Endothelial cell of umbilical vein (primary cell): ENCODE measurements at regions not wholly inside any gene's neighbourhood (a gene's known extent, or its start where the extent isn't known, plus 50 kb on each side); places are given as distances from the start of the nearest gene placed in this dataset.

Experiments
- BruUV-seq: library from RNA; stranded (reverse); fragments of 400-500 nt; replicated peaks from 2 replicates; lab custom pipeline; 2021; lab: Mats Ljungman, UMichigan
- CTCF ChIA-PET: fragments of 300-600, 350-600 bp; sonication (Branson Sonifier 250); formaldehyde crosslinking; loops from one replicate; lab custom pipeline; 2021; ENCODE audit warnings: antibody characterized with exemption, inconsistent platforms; lab: Charles Lee
- POLR2A ChIA-PET: fragments of 300-600, 350-600 bp; sonication (Branson Sonifier 250); formaldehyde crosslinking; loops from one replicate; lab custom pipeline; 2021; ENCODE audit warnings: antibody characterized with exemption, inconsistent platforms; lab: Charles Lee
- DNase-seq: peaks from one replicate; pipeline ENCODE4 v3.0.0-alpha.2; 2011; ENCODE audit warnings: low read depth, low spot score
- FAIRE-seq: peaks from 2 replicates; lab custom pipeline; 2011; peaks lifted over from hg19 to GRCh38; lab: Jason Lieb, UNC
- H2AFZ ChIP-seq: 2 replicates; pipeline ENCODE4 v1.6.0; 2012; ENCODE audit warnings: low read depth, low read length, control low read depth, inconsistent platforms
- H3K27ac ChIP-seq: 2 replicates; pipeline ENCODE4 v1.5.1; 2011; ENCODE audit warnings: low read depth, mild to moderate bottlenecking, control low read depth, low read length, moderate library complexity; ENCODE audit not compliant: insufficient read depth
- H3K27me3 ChIP-seq, 2 experiments: 2 replicates each; pipeline versions ENCODE4 v1.6.0 to v1.6.1; 2011; ENCODE audit warnings: low read length in 2 of 2, mixed read lengths in 1 of 2; ENCODE audit not compliant: control insufficient read depth in 2 of 2, insufficient read depth in 2 of 2
- H3K36me3 ChIP-seq, 2 experiments: 2 replicates in 1 of 2; 3 replicates in 1 of 2; pipeline ENCODE4 v1.5.1; 2011; ENCODE audit warnings: low read length in 2 of 2, mild to moderate bottlenecking in 1 of 2, moderate library complexity in 1 of 2; ENCODE audit not compliant: control insufficient read depth in 2 of 2, insufficient read depth in 2 of 2; ENCODE audit errors: extremely low read depth in 1 of 2
- H3K4me1 ChIP-seq: 3 replicates; pipeline ENCODE4 v1.5.1; 2011; ENCODE audit warnings: mild to moderate bottlenecking, low read length; ENCODE audit not compliant: control insufficient read depth, insufficient read depth; ENCODE audit errors: extremely low read depth
- H3K4me2 ChIP-seq: 2 replicates; pipeline ENCODE4 v1.6.1; 2011; ENCODE audit warnings: low read length, control low read depth, mixed read lengths; ENCODE audit not compliant: insufficient read depth
- H3K4me3 ChIP-seq, 3 experiments: fragments of 200-600 bp in 1 of 3; sonication (generic), shearing (Covaris generic) in 1 of 3; replicated peaks in 1 of 3; 2 replicates each; pipeline ENCODE4 v1.5.1; 2011 to 2016; ENCODE audit warnings: control low read depth in 3 of 3, low read length in 3 of 3, mild to moderate bottlenecking in 2 of 3, inconsistent platforms in 1 of 3, low read depth in 1 of 3, moderate library complexity in 1 of 3; ENCODE audit not compliant: insufficient read depth in 1 of 3
- H3K79me2 ChIP-seq: 2 replicates; pipeline ENCODE4 v1.6.0; 2012; ENCODE audit warnings: low read length, inconsistent platforms; ENCODE audit not compliant: control insufficient read depth, insufficient read depth
- H3K9ac ChIP-seq: replicated peaks from 2 replicates; pipeline ENCODE3; 2011; ENCODE audit warnings: low read length, control low read depth; ENCODE audit not compliant: insufficient read depth; ENCODE audit errors: extremely low read depth
- H3K9me1 ChIP-seq: replicated peaks from 3 replicates; pipeline ENCODE4 v1.6.0; 2011; ENCODE audit warnings: mild to moderate bottlenecking, low read length; ENCODE audit not compliant: control insufficient read depth, insufficient read depth; ENCODE audit errors: extremely low read depth
- H3K9me3 ChIP-seq: replicated peaks from 2 replicates; pipeline ENCODE4 v1.5.1; 2012; ENCODE audit warnings: low read length, inconsistent platforms; ENCODE audit not compliant: control insufficient read depth, insufficient read depth
- H4K20me1 ChIP-seq: replicated peaks from 2 replicates; pipeline ENCODE3; 2011; ENCODE audit warnings: mild to moderate bottlenecking, low read length; ENCODE audit not compliant: control insufficient read depth, insufficient read depth; ENCODE audit errors: extremely low read depth
- EZH2 ChIP-seq: IDR thresholded peaks from 2 replicates; pipeline ENCODE4 v1.6.1; 2012; ENCODE audit warnings: borderline replicate concordance, low read depth, mild to moderate bottlenecking, moderate library complexity, low read length, inconsistent platforms; ENCODE audit not compliant: severe bottlenecking
- FOS ChIP-seq: IDR thresholded peaks from 2 replicates; pipeline ENCODE4 v1.6.1; 2011; ENCODE audit warnings: mild to moderate bottlenecking, low read length, moderate library complexity, borderline replicate concordance; ENCODE audit not compliant: insufficient read depth
- JUN ChIP-seq: IDR thresholded peaks from 2 replicates; pipeline ENCODE4 v1.6.1; 2011; ENCODE audit warnings: borderline replicate concordance, low read depth; ENCODE audit not compliant: insufficient read length, insufficient read depth
- dilution Hi-C: fragments of 300-500 bp; cut with MboI; formaldehyde crosslinking; loops from one replicate; pipeline ENCODE4 v1.15.0; 2019; ENCODE audit warnings: low sequenced_read_pairs; ENCODE audit not compliant: extremely low pct_ligation_motif_present
- intact Hi-C: fragments of 100-400 bp; cut with micrococcal nuclease; formaldehyde crosslinking; loops from one replicate; pipeline ENCODE4 v1.10.0; 2022
- TF ChIP-seq, protein P1 (sequence below): IDR thresholded peaks from 2 replicates; pipeline ENCODE4 v1.6.1; 2011; ENCODE audit not compliant: insufficient read depth, insufficient read length

DNA sequence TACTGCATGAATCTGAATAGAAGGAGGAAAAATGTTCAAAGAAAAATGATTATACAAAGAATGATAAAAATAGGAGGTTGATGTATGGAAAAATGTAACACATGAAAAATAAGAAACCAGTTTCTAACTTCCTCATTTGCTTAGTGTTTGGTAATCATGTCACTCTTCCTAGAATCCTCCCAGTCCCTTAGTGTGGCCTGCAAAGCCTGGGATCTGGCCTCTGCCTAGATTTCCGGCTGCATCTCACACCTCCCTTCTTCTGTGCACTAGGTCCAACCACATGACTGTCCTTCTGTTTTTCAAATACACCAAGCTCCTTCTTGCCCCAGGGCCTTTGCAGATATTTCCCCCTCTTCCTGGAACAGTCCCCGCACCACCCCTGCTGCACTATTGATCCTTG, 76.8 kb upstream of the RBMS1 start:
- FAIRE-seq (no peak), DNase-seq (no peak)
- Histone ChIP-seq H3K9me3 (no peaks in the 10 kb centered on the region), H3K9me1 (no peaks in the 10 kb centered on the region), H3K27ac (no peak overlapping the region), H3K4me3 (no peak overlapping the region), H3K4me2 (no peak overlapping the region), H3K79me2 (no peaks in the 10 kb centered on the region), H3K4me1 (no peaks in the 10 kb centered on the region), H3K36me3 (no peaks in the 10 kb centered on the region), H3K27me3 (peaks cover 0 to 1% of the 10 kb centered on the region in 2 experiments), H2AFZ (no peak overlapping the region), H4K20me1 (no peaks in the 10 kb centered on the region), H3K9ac (no peak overlapping the region)
- no peak for TF ChIP-seq JUN
- intact Hi-C loops = no loop called here
- dilution Hi-C loops = no loop called here
- CTCF ChIA-PET = no interaction called here
- POLR2A ChIA-PET = no interaction called here
- no TSS peak for BruUV-seq

DNA sequence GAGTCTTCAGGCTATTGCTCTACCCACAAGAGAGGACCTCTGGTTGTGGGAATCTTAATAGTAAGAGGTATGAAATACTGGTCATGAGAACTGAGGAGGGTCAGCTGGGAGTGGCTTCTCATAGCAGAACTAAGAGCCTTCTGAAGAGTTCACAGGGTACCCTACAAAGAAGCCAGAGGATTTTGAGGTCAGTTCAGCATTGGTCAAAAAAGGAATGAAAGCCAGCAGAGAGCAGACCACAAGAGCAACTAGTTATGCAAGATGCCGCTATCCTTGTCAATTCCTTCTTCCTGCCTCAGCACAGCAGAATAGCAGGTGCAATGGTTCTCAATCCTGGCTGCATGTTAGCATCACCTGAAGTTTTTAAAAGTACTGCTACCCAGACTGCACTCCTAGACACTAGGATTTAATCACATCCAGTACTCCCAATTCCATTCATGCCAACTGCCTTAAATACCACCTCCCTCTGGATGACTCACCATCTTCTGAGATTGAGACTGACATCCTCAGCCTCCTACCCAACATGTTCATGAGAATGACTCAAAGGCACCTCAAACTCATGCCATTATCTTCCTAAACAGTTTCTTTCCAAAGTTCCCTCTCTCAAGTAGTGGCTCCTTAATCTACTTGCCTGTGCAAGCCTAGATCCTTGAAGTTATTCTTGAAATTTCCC, 81.0 kb upstream of the RBMS1 start:
- H3K27ac ChIP-seq = no peak overlapping the region
- no peak overlapping the region for H3K4me3 ChIP-seq
- H3K4me1 ChIP-seq = no peaks in the 10 kb centered on the region
- intact Hi-C loops = no loop called here
- H3K9ac ChIP-seq = no peak overlapping the region
- BruUV-seq = no TSS peak
- H3K4me2 ChIP-seq = no peak overlapping the region
- H3K9me3 ChIP-seq = no peaks in the 10 kb centered on the region
- no peak for DNase-seq
- no peaks in the 10 kb centered on the region for H3K27me3 ChIP-seq
- TF ChIP-seq FOS = peak; percentile 45
- TF ChIP-seq, protein P1, sequence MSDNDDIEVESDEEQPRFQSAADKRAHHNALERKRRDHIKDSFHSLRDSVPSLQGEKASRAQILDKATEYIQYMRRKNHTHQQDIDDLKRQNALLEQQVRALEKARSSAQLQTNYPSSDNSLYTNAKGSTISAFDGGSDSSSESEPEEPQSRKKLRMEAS = no peak
- TF ChIP-seq EZH2 = no peak
- no peaks in the 10 kb centered on the region for H4K20me1 ChIP-seq
- FAIRE-seq = no peak
- ChIA-PET CTCF (no interaction called here), POLR2A (no interaction called here)
- dilution Hi-C loops = no loop called here
- H3K36me3 ChIP-seq = no peaks in the 10 kb centered on the region
- no peak overlapping the region for H2AFZ ChIP-seq
- H3K9me1 ChIP-seq = no peaks in the 10 kb centered on the region
- no peaks in the 10 kb centered on the region for H3K79me2 ChIP-seq
